GM12873 (cell line): ENCODE measurements at regions not wholly inside any gene's neighbourhood (a gene's known extent, or its start where the extent isn't known, plus 50 kb on each side); places are given as distances from the start of the nearest gene placed in this dataset.

ENCODE experiments used
- TF ChIP-seq, protein P1 (sequence below): IDR thresholded peaks from 2 replicates; pipeline ENCODE4 v1.5.1; 2012; ENCODE audit warnings: low read depth, mild to moderate bottlenecking, moderate library complexity, low read length, control low read depth; ENCODE audit not compliant: insufficient read depth; ENCODE audit errors: missing control alignments

DNA sequence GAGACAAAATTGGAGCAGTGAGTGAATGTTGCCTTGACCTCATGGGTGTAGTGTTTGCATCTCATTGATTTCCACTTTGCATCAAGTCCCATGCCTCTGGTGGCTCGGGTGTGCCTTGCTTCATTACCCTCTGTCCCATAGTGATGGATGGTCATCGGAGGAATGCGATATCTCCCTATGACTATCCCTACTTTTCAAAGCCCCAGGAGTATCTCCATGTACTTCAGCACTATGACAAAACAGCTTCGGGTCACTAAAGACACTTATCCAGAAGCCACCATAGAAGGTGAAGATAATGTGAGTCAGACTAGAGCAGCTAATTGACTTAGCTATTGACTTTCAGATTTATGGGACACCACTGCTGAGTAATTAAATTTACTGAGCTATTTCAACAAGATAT lies 355.1 kb upstream of the CCDC196 start:
- TF ChIP-seq, protein P1, sequence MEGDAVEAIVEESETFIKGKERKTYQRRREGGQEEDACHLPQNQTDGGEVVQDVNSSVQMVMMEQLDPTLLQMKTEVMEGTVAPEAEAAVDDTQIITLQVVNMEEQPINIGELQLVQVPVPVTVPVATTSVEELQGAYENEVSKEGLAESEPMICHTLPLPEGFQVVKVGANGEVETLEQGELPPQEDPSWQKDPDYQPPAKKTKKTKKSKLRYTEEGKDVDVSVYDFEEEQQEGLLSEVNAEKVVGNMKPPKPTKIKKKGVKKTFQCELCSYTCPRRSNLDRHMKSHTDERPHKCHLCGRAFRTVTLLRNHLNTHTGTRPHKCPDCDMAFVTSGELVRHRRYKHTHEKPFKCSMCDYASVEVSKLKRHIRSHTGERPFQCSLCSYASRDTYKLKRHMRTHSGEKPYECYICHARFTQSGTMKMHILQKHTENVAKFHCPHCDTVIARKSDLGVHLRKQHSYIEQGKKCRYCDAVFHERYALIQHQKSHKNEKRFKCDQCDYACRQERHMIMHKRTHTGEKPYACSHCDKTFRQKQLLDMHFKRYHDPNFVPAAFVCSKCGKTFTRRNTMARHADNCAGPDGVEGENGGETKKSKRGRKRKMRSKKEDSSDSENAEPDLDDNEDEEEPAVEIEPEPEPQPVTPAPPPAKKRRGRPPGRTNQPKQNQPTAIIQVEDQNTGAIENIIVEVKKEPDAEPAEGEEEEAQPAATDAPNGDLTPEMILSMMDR, result no peak

DNA sequence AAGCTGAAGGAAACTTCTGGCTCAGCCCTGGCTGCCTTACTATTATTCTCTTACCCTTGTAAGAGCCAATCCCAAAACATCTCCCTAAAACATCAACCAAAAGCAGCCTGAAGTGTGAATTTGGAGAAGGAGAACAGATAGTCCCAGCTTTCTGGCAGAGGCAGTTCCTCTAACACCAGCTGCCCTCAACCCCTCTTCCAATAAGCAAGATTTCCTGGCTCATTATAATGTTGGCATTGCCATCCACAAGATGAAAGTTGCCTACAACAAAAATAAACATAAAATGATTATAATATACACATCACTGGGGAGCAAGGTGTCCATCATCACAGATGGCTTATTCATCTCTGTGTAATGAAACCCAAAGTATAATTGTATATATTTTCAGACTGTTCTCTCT lies 352.5 kb upstream of the CCDC196 start:
- TF ChIP-seq, protein P1, result no peak

DNA sequence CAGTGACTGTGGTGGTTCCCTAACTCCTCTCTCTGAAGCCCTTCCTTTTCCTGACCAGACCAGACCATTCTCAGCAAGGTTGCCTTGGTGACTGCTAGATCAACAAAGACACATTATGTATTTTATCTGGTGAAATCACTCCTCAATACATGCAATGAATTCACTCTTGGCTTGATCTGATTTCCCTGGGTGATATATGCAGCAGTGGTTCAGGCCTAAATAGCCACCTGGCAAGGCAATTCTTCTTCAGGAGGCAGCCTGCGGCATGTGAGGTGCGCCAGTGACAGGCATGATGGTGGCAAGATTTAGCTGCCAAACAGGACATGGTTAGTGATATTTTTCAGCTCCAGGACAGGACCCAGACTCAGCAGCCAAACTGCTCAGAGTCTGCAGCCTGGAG lies 350.3 kb upstream of the CCDC196 start:
- TF ChIP-seq, protein P1, result no peak

DNA sequence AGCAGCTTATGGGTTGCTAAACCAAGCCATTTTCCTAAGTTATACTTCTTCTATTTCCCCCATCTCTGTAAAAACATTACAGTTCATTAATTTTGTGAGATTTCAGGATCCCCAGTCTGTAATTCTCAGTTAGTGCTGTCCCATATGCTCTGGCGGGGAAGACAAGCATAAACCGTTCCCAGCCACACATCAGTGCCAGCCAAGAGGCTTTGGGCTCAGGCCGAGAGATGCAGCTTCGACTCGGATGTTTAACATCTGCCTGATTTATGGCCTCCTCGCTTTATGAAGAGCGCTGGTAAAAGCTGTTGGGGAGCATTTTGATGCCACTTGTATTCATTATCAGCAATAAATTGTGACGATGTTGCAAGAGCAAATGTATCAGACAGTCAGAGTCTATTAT lies 349.1 kb upstream of the CCDC196 start:
- TF ChIP-seq, protein P1, result no peak

DNA sequence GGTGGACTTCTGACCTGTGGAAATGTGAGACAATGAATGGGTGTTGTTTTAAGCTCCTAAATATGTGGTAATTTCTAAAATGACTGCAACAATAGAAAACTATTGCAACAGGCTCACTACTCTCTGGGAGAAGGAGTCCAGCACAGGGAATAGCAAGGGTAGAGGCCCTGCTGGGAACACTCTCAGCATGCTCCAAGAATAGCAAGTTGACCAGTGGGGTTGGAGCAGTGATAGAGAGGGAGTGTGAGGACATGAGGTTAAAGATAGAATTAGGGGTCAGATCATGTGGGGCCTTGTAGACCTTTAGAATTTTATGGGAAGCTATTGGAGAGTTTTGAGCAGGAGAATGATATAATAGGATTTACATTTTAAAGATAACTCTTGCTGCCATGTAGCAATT lies 346.7 kb upstream of the CCDC196 start:
- TF ChIP-seq, protein P1, result no peak

DNA sequence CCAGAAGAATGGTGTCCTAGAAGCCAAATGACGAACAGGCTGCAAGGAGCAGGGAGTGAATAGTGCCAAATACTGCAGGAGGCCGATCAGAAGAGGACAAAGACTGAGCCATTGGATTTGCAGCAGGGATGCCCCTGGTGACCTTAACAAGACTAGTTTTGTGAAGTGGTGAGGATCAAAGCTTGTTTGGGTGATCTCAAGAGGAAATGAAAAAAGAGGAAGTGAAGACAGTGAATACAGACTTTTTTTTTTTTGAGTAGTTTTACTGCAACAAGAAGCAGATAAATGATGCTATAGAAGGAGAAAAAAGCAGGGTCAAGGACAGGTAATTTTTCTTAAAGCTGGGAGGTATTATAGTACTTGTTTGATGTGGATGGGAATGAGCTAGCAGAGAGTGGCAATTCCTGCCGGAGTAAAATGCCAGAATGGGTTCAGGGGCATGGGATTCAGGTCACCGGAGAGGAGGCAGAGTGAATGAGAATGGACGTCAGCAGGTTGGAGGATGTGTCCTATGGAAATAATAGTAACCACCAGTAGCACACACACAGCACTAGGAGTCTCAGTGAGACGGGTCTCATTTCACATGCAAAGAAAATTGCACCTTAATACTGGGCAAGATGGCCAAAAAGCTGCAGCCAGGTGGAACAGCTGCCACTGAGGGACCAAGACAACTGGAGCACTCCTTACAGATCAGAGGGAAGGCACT lies 345.8 kb upstream of the CCDC196 start:
- TF ChIP-seq, protein P1, result no peak

DNA sequence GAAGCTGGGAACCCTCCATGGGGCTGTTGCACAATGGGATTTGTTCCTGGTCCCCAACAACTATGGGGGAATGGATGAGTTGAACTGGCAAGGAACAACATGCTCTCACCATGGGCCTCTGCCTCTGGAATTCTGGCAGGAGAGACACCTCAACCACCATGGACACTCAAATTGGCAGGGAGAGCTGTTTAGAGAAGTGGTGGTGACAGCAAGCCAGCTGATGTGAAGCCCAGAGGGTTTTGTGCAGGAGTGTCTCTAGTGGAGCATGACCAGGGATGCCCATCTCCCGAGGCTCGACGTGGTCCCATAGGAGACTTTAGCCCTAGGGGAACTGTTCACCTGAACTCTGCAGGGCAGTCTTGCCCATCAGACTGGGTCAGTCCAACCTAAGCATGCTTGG lies 345.2 kb upstream of the CCDC196 start:
- TF ChIP-seq, protein P1, result no peak

DNA sequence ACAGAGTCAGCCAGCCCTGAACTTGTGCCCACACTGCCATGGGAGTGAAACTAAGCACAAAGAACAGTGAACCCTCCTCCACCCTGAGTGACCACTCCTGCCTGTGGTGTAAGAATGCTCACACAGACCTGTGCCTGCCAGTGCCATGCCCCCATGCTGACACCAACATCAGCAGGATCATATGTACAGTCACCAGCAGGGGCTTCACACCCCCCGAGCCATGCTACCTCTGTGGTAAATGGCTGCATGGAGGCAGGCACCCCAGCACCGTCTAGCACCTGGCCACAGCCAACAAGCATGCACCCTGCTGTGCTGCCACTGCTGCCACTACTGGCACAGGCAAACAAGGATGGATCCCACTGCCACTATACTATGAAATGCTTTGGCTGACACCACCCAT lies 344.4 kb upstream of the CCDC196 start:
- TF ChIP-seq, protein P1, result no peak
